H1 (cell line): ENCODE measurements at regions not wholly inside any gene's neighbourhood (a gene's known extent, or its start where the extent isn't known, plus 50 kb on each side); places are given as distances from the start of the nearest gene placed in this dataset.

ENCODE experiments used
- CTCF ChIP-seq, 3 experiments: IDR thresholded peaks; 1 replicate in 2 of 3; 2 replicates in 1 of 3; pipeline versions ENCODE4 v1.5.1 to v1.6.1; 2011; ENCODE audit warnings: low read length in 3 of 3, mild to moderate bottlenecking in 3 of 3, inconsistent platforms in 2 of 3, low read depth in 1 of 3, moderate library complexity in 1 of 3; ENCODE audit not compliant: insufficient read depth in 1 of 3; ENCODE audit errors: control extremely low read depth in 1 of 3
- EGR1 ChIP-seq: IDR thresholded peaks from 2 replicates; pipeline ENCODE4 v1.6.1; 2011; ENCODE audit warnings: low read depth, low read length, borderline replicate concordance
- JUND ChIP-seq: IDR thresholded peaks from 2 replicates; pipeline ENCODE4 v1.6.1; 2011; ENCODE audit warnings: mild to moderate bottlenecking, improper control_type of control experiment, low read length
- KDM4A ChIP-seq: IDR thresholded peaks from one replicate; pipeline ENCODE4 v1.7.1; 2012; ENCODE audit warnings: low read depth, mild to moderate bottlenecking, moderate library complexity, low read length, inconsistent platforms; ENCODE audit not compliant: severe bottlenecking
- SIN3A ChIP-seq, 2 experiments: IDR thresholded peaks in 1 of 2; conservative IDR thresholded peaks in 1 of 2; 2 replicates each; pipeline ENCODE4 v1.6.1; 2011 to 2012; ENCODE audit warnings: low read length in 2 of 2, improper control_type of control experiment in 1 of 2, low read depth in 1 of 2, mild to moderate bottlenecking in 1 of 2
- SIX5 ChIP-seq: IDR thresholded peaks from 2 replicates; pipeline ENCODE4 v1.6.1; 2011; ENCODE audit warnings: mild to moderate bottlenecking, low read depth, low read length
- SP2 ChIP-seq: IDR thresholded peaks from 2 replicates; pipeline ENCODE4 v1.6.1; 2012; ENCODE audit warnings: mild to moderate bottlenecking, low read length, inconsistent platforms
- TBP ChIP-seq: IDR thresholded peaks from 2 replicates; pipeline ENCODE4 v1.6.1; 2011; ENCODE audit warnings: low read depth, low read length, improper control_type of control experiment
- TF ChIP-seq, protein P1 (sequence below): fragments of 300-600 bp; sonication (generic); IDR thresholded peaks from 2 replicates; pipeline ENCODE4 v1.7.1; 2012; ENCODE audit warnings: low read length, moderate library complexity, mild to moderate bottlenecking, inconsistent platforms; ENCODE audit not compliant: insufficient replicate concordance

DNA sequence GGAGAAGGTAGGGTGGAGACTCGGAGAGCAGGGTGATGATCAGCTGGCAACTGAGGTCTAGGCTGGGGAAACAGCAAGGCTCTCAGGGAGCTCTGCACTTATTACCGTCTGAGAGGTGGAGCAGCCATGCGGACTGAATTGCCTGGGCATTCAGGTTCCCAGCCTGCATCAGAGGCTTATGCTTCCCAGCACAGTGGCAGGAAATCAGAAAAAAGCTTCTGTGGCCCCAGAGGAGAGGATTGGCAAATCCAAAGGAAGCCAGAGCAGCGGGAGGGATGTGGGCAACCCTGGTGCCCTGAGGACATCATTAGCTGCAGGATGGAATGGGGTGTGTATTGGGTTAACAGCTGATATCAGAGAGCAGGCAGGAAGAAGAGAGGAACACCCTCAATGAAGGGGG, 374.1 kb upstream of the POU3F1 start (continued):
- TF ChIP-seq, protein P1, sequence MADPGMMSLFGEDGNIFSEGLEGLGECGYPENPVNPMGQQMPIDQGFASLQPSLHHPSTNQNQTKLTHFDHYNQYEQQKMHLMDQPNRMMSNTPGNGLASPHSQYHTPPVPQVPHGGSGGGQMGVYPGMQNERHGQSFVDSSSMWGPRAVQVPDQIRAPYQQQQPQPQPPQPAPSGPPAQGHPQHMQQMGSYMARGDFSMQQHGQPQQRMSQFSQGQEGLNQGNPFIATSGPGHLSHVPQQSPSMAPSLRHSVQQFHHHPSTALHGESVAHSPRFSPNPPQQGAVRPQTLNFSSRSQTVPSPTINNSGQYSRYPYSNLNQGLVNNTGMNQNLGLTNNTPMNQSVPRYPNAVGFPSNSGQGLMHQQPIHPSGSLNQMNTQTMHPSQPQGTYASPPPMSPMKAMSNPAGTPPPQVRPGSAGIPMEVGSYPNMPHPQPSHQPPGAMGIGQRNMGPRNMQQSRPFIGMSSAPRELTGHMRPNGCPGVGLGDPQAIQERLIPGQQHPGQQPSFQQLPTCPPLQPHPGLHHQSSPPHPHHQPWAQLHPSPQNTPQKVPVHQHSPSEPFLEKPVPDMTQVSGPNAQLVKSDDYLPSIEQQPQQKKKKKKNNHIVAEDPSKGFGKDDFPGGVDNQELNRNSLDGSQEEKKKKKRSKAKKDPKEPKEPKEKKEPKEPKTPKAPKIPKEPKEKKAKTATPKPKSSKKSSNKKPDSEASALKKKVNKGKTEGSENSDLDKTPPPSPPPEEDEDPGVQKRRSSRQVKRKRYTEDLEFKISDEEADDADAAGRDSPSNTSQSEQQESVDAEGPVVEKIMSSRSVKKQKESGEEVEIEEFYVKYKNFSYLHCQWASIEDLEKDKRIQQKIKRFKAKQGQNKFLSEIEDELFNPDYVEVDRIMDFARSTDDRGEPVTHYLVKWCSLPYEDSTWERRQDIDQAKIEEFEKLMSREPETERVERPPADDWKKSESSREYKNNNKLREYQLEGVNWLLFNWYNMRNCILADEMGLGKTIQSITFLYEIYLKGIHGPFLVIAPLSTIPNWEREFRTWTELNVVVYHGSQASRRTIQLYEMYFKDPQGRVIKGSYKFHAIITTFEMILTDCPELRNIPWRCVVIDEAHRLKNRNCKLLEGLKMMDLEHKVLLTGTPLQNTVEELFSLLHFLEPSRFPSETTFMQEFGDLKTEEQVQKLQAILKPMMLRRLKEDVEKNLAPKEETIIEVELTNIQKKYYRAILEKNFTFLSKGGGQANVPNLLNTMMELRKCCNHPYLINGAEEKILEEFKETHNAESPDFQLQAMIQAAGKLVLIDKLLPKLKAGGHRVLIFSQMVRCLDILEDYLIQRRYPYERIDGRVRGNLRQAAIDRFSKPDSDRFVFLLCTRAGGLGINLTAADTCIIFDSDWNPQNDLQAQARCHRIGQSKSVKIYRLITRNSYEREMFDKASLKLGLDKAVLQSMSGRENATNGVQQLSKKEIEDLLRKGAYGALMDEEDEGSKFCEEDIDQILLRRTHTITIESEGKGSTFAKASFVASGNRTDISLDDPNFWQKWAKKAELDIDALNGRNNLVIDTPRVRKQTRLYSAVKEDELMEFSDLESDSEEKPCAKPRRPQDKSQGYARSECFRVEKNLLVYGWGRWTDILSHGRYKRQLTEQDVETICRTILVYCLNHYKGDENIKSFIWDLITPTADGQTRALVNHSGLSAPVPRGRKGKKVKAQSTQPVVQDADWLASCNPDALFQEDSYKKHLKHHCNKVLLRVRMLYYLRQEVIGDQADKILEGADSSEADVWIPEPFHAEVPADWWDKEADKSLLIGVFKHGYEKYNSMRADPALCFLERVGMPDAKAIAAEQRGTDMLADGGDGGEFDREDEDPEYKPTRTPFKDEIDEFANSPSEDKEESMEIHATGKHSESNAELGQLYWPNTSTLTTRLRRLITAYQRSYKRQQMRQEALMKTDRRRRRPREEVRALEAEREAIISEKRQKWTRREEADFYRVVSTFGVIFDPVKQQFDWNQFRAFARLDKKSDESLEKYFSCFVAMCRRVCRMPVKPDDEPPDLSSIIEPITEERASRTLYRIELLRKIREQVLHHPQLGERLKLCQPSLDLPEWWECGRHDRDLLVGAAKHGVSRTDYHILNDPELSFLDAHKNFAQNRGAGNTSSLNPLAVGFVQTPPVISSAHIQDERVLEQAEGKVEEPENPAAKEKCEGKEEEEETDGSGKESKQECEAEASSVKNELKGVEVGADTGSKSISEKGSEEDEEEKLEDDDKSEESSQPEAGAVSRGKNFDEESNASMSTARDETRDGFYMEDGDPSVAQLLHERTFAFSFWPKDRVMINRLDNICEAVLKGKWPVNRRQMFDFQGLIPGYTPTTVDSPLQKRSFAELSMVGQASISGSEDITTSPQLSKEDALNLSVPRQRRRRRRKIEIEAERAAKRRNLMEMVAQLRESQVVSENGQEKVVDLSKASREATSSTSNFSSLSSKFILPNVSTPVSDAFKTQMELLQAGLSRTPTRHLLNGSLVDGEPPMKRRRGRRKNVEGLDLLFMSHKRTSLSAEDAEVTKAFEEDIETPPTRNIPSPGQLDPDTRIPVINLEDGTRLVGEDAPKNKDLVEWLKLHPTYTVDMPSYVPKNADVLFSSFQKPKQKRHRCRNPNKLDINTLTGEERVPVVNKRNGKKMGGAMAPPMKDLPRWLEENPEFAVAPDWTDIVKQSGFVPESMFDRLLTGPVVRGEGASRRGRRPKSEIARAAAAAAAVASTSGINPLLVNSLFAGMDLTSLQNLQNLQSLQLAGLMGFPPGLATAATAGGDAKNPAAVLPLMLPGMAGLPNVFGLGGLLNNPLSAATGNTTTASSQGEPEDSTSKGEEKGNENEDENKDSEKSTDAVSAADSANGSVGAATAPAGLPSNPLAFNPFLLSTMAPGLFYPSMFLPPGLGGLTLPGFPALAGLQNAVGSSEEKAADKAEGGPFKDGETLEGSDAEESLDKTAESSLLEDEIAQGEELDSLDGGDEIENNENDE = no peak
- TF ChIP-seq JUND = no peak
- no peak for TF ChIP-seq CTCF (IDR thresholded peaks at IDR 0.05; ENCODE audit: control extremely low read depth in 1 of 3, insufficient read depth in 1 of 3, low read depth in 1 of 3, low read length in 3 of 3)
- TF ChIP-seq EGR1 = no peak
- no peak for TF ChIP-seq SIX5
- TF ChIP-seq SP2 = no peak
- no peak for TF ChIP-seq KDM4A
- no peak for TF ChIP-seq TBP
- no peak for TF ChIP-seq SIN3A (conservative IDR thresholded peaks at IDR 0.05 in 1 of 2, IDR thresholded peaks at IDR 0.05 in 1 of 2; ENCODE audit: low read depth in 1 of 2, low read length in 2 of 2)
